SH-SY5Y (cell line): ENCODE measurements at regions not wholly inside any gene's neighbourhood (a gene's known extent, or its start where the extent isn't known, plus 50 kb on each side); places are given as distances from the start of the nearest gene placed in this dataset.

Source experiments
- GATA2 ChIP-seq: IDR thresholded peaks from 2 replicates; pipeline ENCODE4 v1.6.1; 2011; ENCODE audit warnings: mild to moderate bottlenecking, low read depth, low read length
- GATA3 ChIP-seq: IDR thresholded peaks from 2 replicates; pipeline ENCODE4 v1.6.1; 2011; ENCODE audit warnings: low read depth, mild to moderate bottlenecking, low read length, moderate library complexity

GRCh38 chr20:39249798-39250197 is 287.7 kb downstream of the DHX35 start:
- TF ChIP-seq GATA2 (no peak), GATA3 (no peak)
